CD1c-positive myeloid dendritic cell (primary cell): ENCODE measurements at regions not wholly inside any gene's neighbourhood (a gene's known extent, or its start where the extent isn't known, plus 50 kb on each side); places are given as distances from the start of the nearest gene placed in this dataset.
"Not testable (repeated sequence)": the region's sequence is repeated elsewhere in the genome, so short reads cannot be mapped to it uniquely, and the experiment has no call there.

Source experiments
- DNase-seq: peaks from one replicate; pipeline ENCODE4 v3.0.0-alpha.2; 2016; ENCODE audit errors: extremely low spot score

- peak; percentile 8 for DNase-seq
Observed at GRCh38 chr1:70751676-70752287, 295.8 kb downstream of the PTGER3 start.

- DNase-seq = no peak
Observed at GRCh38 chr1:70754701-70755100, 292.9 kb downstream of the PTGER3 start.

- DNase-seq = no peak
Observed at GRCh38 chr1:70760154-70760553, 287.5 kb downstream of the PTGER3 start.

GRCh38 chr1:70762386-70762785, 285.2 kb downstream of the PTGER3 start:
- no peak for DNase-seq

GRCh38 chr1:70764747-70765146, 282.9 kb downstream of the PTGER3 start:
- DNase-seq = peak; percentile 4

- no peak for DNase-seq
Observed at GRCh38 chr1:70767377-70767776, 280.2 kb downstream of the PTGER3 start.

- DNase-seq = no peak
Observed at GRCh38 chr1:70768216-70768615, 279.4 kb downstream of the PTGER3 start.

- no peak for DNase-seq
Observed at GRCh38 chr1:70778056-70778762, 269.4 kb downstream of the PTGER3 start.

GRCh38 chr1:70778934-70779333, 268.7 kb downstream of the PTGER3 start:
- DNase-seq = no peak

- DNase-seq = no peak
Observed at GRCh38 chr1:70779571-70779970, 268.0 kb downstream of the PTGER3 start.

- DNase-seq = no peak
Observed at GRCh38 chr1:70785287-70785686, 262.3 kb downstream of the PTGER3 start.

GRCh38 chr1:70790232-70790923, 257.2 kb downstream of the PTGER3 start:
- no peak for DNase-seq

GRCh38 chr1:70795064-70795463, 252.6 kb downstream of the PTGER3 start:
- DNase-seq = not testable (repeated sequence)

GRCh38 chr1:70796298-70796697, 251.3 kb downstream of the PTGER3 start:
- DNase-seq = not testable (repeated sequence)

- not testable (repeated sequence) for DNase-seq
Observed at GRCh38 chr1:70802625-70803024, 245.0 kb downstream of the PTGER3 start.

- no peak for DNase-seq
Observed at GRCh38 chr1:70805641-70806040, 242.0 kb downstream of the PTGER3 start.

- DNase-seq = no peak
Observed at GRCh38 chr1:70807088-70807664, 240.4 kb downstream of the PTGER3 start.

GRCh38 chr1:70809069-70809468, 238.5 kb downstream of the PTGER3 start:
- no peak for DNase-seq

- no peak for DNase-seq
Observed at GRCh38 chr1:70811815-70812214, 235.8 kb downstream of the PTGER3 start.

- no peak for DNase-seq
Observed at GRCh38 chr1:70812442-70813109, 235.0 kb downstream of the PTGER3 start.

GRCh38 chr1:70818401-70818800, 229.2 kb downstream of the PTGER3 start:
- peak; percentile 51 for DNase-seq

GRCh38 chr1:70819231-70819630, 228.4 kb downstream of the PTGER3 start:
- no peak for DNase-seq
